ENCODE measurements at regions not wholly inside any gene's neighbourhood (a gene's known extent, or its start where the extent isn't known, plus 50 kb on each side); places are given as distances from the start of the nearest gene placed in this dataset.
A peak's percentile ranks its signal among the peaks of the same experiment; 100 is the strongest.

GRCh38 chr5:93092349-93093105, 488.5 kb downstream of the NR2F1-AS1 start:
- TF ChIP-seq, protein P1, sequence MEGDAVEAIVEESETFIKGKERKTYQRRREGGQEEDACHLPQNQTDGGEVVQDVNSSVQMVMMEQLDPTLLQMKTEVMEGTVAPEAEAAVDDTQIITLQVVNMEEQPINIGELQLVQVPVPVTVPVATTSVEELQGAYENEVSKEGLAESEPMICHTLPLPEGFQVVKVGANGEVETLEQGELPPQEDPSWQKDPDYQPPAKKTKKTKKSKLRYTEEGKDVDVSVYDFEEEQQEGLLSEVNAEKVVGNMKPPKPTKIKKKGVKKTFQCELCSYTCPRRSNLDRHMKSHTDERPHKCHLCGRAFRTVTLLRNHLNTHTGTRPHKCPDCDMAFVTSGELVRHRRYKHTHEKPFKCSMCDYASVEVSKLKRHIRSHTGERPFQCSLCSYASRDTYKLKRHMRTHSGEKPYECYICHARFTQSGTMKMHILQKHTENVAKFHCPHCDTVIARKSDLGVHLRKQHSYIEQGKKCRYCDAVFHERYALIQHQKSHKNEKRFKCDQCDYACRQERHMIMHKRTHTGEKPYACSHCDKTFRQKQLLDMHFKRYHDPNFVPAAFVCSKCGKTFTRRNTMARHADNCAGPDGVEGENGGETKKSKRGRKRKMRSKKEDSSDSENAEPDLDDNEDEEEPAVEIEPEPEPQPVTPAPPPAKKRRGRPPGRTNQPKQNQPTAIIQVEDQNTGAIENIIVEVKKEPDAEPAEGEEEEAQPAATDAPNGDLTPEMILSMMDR (IDR thresholded peaks at IDR 0.05), result peak; percentile 63
- TF ChIP-seq POLR2AphosphoS5 (IDR thresholded peaks at IDR 0.05; ENCODE audit: low read depth, low read length) (no peak), SIN3A (IDR thresholded peaks at IDR 0.05; ENCODE audit: borderline replicate concordance, insufficient read depth, low read depth, low read length) (no peak), REST (IDR thresholded peaks at IDR 0.05; ENCODE audit: insufficient read depth in 1 of 2, low read depth in 2 of 2, low read length in 1 of 2) (no peak), TCF7L2 (IDR thresholded peaks at IDR 0.05; ENCODE audit: low read depth, low read length) (no peak)
- in situ Hi-C loops (cut with HindIII; ENCODE audit: low pct_unique_long_range_greater_than_20kb, low sequenced_read_pairs), result no loop called here
- ChIA-PET CTCF (interaction anchor here (0.6 to 0.7 kb wide), 4 partner anchors 9 to 492 kb away, joined by 4 to 7 read pairs (median 5); no protein-coding TSS in a partner anchor), POLR2A (interaction anchor here (0.7 kb wide), 2 partner anchors 20 to 486 kb away, joined by 3 read pairs; no protein-coding TSS in a partner anchor)
- no peaks in the 10 kb centered on the region for H3K36me3 ChIP-seq (ENCODE audit: control insufficient read depth, insufficient read depth, low read length)
- peaks cover 5% of the 10 kb centered on the region; the same call in 1 of the 2 replicates for H3K9me3 ChIP-seq (ENCODE audit: control insufficient read depth, insufficient read depth, low read depth, low read length)
- no peak overlapping the region for H3K4me3 ChIP-seq (ENCODE audit: low read depth in 2 of 2, low read length in 2 of 2)
- peak; percentile 77 for ATAC-seq
- H3K27me3 ChIP-seq (ENCODE audit: control insufficient read depth, insufficient read depth, low read length), result no peaks in the 10 kb centered on the region
- intact Hi-C loops (cut with micrococcal nuclease; ENCODE audit: unreplicated experiment), result no loop called here
- H3K4me1 ChIP-seq (ENCODE audit: control insufficient read depth, insufficient read depth, low read length), result no peaks in the 10 kb centered on the region; the same call in 1 of the 2 replicates
- DNase-seq (ENCODE audit: low read depth, low spot score), result no peak
- peak overlapping the region; percentile 84 for H3K27ac ChIP-seq (ENCODE audit: low read length)
- no TSS peak for BruUV-seq (replicated peaks)

DNA sequence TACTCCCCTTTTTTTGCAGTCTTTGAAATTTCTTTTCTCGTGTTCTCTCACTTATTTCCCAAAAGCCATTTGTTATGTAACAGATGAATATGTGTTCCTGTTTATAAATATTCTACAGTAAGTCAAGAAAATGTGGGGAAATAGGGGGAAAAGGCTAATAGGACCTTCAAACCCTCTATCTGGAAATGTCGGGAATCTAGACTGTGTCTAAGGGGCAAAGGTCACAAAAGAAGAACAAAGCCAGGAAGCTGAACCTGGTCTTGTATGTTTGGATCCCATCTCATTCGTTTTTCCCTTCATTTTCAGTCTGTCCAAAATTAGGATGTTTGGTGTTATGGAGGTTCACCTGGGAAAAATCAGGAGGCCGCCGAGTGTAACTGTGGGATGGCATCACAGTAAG, 490.3 kb downstream of the NR2F1-AS1 start:
- ChIA-PET CTCF (interaction anchor here (0.6 kb wide), 1 partner anchor 181 kb away, joined by 3 read pairs; no protein-coding TSS in a partner anchor), POLR2A (no interaction called here)
- Histone ChIP-seq H3K4me1 (ENCODE audit: control insufficient read depth, insufficient read depth, low read length) (no peaks in the 10 kb centered on the region; the same call in 1 of the 2 replicates), H3K27me3 (ENCODE audit: control insufficient read depth, insufficient read depth, low read length) (no peaks in the 10 kb centered on the region), H3K4me3 (ENCODE audit: low read depth in 2 of 2, low read length in 2 of 2) (no peak overlapping the region), H3K27ac (ENCODE audit: low read length) (peak overlapping the region; percentile 44; the same call in 1 of the 2 replicates), H3K9me3 (ENCODE audit: control insufficient read depth, insufficient read depth, low read depth, low read length) (peaks cover 12% of the 10 kb centered on the region; the same call in 1 of the 2 replicates), H3K36me3 (ENCODE audit: control insufficient read depth, insufficient read depth, low read length) (no peaks in the 10 kb centered on the region)
- no peak for DNase-seq (ENCODE audit: low read depth, low spot score)
- no peak for ATAC-seq
- BruUV-seq (replicated peaks), result no TSS peak
- intact Hi-C loops (cut with micrococcal nuclease; ENCODE audit: unreplicated experiment) (no loop called here), in situ Hi-C loops (cut with HindIII; ENCODE audit: low pct_unique_long_range_greater_than_20kb, low sequenced_read_pairs) (no loop called here)
- TF ChIP-seq REST (IDR thresholded peaks at IDR 0.05; ENCODE audit: insufficient read depth in 1 of 2, low read depth in 2 of 2, low read length in 1 of 2) (no peak), POLR2AphosphoS5 (IDR thresholded peaks at IDR 0.05; ENCODE audit: low read depth, low read length) (no peak), SIN3A (IDR thresholded peaks at IDR 0.05; ENCODE audit: borderline replicate concordance, insufficient read depth, low read depth, low read length) (no peak), TCF7L2 (IDR thresholded peaks at IDR 0.05; ENCODE audit: low read depth, low read length) (no peak)
- TF ChIP-seq, protein P1 (IDR thresholded peaks at IDR 0.05), result no peak
